Peyer's patch (tissue), 4 donors: ENCODE measurements at regions not wholly inside any gene's neighbourhood (a gene's known extent, or its start where the extent isn't known, plus 50 kb on each side); places are given as distances from the start of the nearest gene placed in this dataset.

Experiments
- DNase-seq, 3 donors: peaks; one replicate each; pipeline ENCODE4 v3.0.0-alpha.2; 2017 to 2019
- H3K27ac ChIP-seq, 4 donors: fragments of 200-600 bp; sonication (generic); one replicate each; pipeline ENCODE4 v1.5.1; 2016 to 2019
- H3K27me3 ChIP-seq, 2 donors: fragments of 200-600 bp; sonication (generic); one replicate each; pipeline ENCODE4 v1.5.1; 2019
- H3K36me3 ChIP-seq, 3 donors: fragments of 200-600 bp; sonication (generic); one replicate each; pipeline ENCODE4 v1.5.1; 2016 to 2019
- H3K4me1 ChIP-seq, 4 donors: fragments of 200-600 bp; sonication (generic); one replicate each; pipeline ENCODE4 v1.5.1; 2016 to 2019
- H3K4me3 ChIP-seq, 4 donors: fragments of 200-600 bp; sonication (generic); 1 replicate in 3 of 4; 2 replicates in 1 of 4; pipeline ENCODE4 v1.5.1; 2016 to 2019; ENCODE audit warnings: mild to moderate bottlenecking in 1 of 4
- H3K9me3 ChIP-seq, 4 donors: fragments of 200-600 bp; sonication (generic); one replicate each; pipeline ENCODE4 v1.5.1; 2016 to 2019; ENCODE audit warnings: mild to moderate bottlenecking in 1 of 4
- POLR2A ChIP-seq, 2 donors: fragments of 450-650 bp; IDR thresholded peaks; one replicate each; pipeline ENCODE4 v1.5.1; 2017; ENCODE audit warnings: antibody characterized with exemption in 2 of 2, mild to moderate bottlenecking in 2 of 2, moderate library complexity in 2 of 2
- TF ChIP-seq, protein P1 (sequence below), 6 experiments: fragments of 450-650 bp in 4 of 6; fragments of 200-600 bp in 2 of 6; sonication (generic) in 1 of 6; IDR thresholded peaks; one replicate each; pipeline ENCODE4 v1.5.1; 2017 to 2019; ENCODE audit warnings: antibody characterized with exemption in 6 of 6, mild to moderate bottlenecking in 3 of 6, moderate library complexity in 1 of 6

DNA sequence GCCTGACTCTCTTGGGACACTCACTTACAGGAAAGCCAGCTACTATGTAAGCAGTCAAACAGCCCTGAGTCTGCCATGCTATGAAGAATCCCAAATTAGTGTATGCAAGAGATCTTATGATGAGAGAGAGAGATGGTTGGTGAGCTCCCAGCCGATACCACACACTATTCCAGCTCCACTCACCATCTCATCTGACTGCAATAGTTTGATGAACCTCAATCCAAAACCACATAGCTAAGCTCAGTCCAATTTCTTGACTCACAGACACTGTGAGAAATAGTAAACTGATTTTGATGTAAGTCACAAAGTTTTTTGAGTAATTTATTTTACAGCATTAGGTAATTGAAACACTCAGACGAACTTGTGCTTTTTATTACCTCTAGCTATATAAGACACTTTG, 441.4 kb downstream of the COL12A1 start:
- no peak for DNase-seq
- Histone ChIP-seq H3K9me3 (no peaks in the 10 kb centered on the region), H3K4me1 (no peaks in the 10 kb centered on the region), H3K27me3 (no peaks in the 10 kb centered on the region), H3K27ac (no peak overlapping the region), H3K4me3 (no peak overlapping the region), H3K36me3 (no peaks in the 10 kb centered on the region)
- no peak for TF ChIP-seq POLR2A (IDR thresholded peaks at IDR 0.05)
- TF ChIP-seq, protein P1, sequence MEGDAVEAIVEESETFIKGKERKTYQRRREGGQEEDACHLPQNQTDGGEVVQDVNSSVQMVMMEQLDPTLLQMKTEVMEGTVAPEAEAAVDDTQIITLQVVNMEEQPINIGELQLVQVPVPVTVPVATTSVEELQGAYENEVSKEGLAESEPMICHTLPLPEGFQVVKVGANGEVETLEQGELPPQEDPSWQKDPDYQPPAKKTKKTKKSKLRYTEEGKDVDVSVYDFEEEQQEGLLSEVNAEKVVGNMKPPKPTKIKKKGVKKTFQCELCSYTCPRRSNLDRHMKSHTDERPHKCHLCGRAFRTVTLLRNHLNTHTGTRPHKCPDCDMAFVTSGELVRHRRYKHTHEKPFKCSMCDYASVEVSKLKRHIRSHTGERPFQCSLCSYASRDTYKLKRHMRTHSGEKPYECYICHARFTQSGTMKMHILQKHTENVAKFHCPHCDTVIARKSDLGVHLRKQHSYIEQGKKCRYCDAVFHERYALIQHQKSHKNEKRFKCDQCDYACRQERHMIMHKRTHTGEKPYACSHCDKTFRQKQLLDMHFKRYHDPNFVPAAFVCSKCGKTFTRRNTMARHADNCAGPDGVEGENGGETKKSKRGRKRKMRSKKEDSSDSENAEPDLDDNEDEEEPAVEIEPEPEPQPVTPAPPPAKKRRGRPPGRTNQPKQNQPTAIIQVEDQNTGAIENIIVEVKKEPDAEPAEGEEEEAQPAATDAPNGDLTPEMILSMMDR (IDR thresholded peaks at IDR 0.05): no peak

GRCh38 chr6:74762841-74763240, 443.0 kb downstream of the COL12A1 start:
- H3K4me3 ChIP-seq: no peak overlapping the region
- no peaks in the 10 kb centered on the region for H3K36me3 ChIP-seq
- TF ChIP-seq, protein P1 (IDR thresholded peaks at IDR 0.05): no peak
- TF ChIP-seq POLR2A (IDR thresholded peaks at IDR 0.05): no peak
- no peaks in the 10 kb centered on the region for H3K27me3 ChIP-seq
- H3K9me3 ChIP-seq: no peaks in the 10 kb centered on the region
- no peak for DNase-seq
- H3K27ac ChIP-seq: no peak overlapping the region
- H3K4me1 ChIP-seq: no peaks in the 10 kb centered on the region

DNA sequence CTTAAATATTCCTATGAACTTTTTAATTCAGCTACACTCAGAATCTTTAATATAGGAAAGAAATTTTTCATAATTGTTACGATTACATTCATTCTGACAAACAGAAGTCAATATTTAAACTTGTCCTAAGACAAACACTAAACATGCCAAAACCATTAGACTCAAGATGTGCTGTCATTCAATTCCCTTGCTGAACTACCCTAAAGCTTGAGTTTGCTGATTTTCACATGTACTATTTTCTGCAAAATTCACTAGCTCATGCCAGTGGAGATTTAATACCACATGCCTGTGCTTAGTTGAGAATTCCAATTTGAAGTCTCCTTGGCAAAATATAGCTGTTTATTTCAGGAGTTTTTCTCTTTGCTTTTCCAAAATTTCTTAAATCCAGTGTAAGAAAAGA, 448.0 kb downstream of the COL12A1 start:
- Histone ChIP-seq H3K27me3 (no peaks in the 10 kb centered on the region), H3K4me3 (no peak overlapping the region), H3K4me1 (no peaks in the 10 kb centered on the region), H3K9me3 (no peaks in the 10 kb centered on the region), H3K36me3 (no peaks in the 10 kb centered on the region), H3K27ac (no peak overlapping the region)
- TF ChIP-seq, protein P1 (IDR thresholded peaks at IDR 0.05): no peak
- TF ChIP-seq POLR2A (IDR thresholded peaks at IDR 0.05): no peak
- no peak for DNase-seq

DNA sequence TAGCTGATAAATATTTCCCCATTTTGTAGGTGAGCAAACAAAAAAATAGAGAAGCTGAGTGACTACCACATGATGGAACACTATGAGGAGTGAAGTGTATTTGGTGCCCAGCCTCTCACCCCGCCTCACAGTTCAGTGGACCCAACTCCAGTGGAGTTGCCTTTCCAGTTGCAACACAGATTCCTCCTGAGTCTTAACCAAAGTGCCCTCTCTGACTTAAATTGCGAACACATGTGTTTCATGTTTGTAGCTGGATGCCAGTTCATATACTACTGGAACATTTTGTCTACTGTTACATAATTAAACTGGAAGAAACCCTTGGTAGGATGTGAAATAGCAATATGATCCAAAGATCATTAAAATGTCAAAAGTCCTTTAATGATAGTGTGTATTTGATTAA, 448.9 kb downstream of the COL12A1 start:
- no peak overlapping the region for H3K27ac ChIP-seq
- no peaks in the 10 kb centered on the region for H3K9me3 ChIP-seq
- no peak for DNase-seq
- no peaks in the 10 kb centered on the region for H3K27me3 ChIP-seq
- no peaks in the 10 kb centered on the region for H3K36me3 ChIP-seq
- no peaks in the 10 kb centered on the region for H3K4me1 ChIP-seq
- H3K4me3 ChIP-seq: no peak overlapping the region
- no peak for TF ChIP-seq POLR2A (IDR thresholded peaks at IDR 0.05)
- TF ChIP-seq, protein P1 (IDR thresholded peaks at IDR 0.05): no peak

DNA sequence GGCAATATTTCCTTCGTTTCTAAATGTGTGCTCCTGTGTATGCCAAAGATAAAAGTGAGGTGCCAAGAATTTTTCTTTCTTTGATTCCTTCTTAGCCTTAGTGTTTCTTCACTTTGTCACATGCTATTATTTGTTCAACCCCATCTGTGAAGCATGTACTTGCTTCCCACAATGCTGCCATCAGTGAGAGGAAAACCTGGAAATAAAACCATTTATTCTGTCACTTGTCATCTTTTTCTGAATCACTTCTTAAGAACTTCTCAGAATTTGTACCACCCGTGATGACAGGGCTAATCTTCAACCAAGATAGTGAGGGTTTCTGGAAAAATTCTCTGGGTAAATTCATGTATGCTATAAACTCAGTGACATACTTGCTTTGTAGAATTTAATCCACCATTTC, 450.1 kb downstream of the COL12A1 start:
- no peaks in the 10 kb centered on the region for H3K9me3 ChIP-seq
- H3K27me3 ChIP-seq: no peaks in the 10 kb centered on the region
- H3K4me1 ChIP-seq: no peaks in the 10 kb centered on the region
- H3K36me3 ChIP-seq: no peaks in the 10 kb centered on the region
- no peak overlapping the region for H3K4me3 ChIP-seq
- TF ChIP-seq POLR2A (IDR thresholded peaks at IDR 0.05): no peak
- TF ChIP-seq, protein P1 (IDR thresholded peaks at IDR 0.05): no peak
- no peak overlapping the region for H3K27ac ChIP-seq
- no peak for DNase-seq

DNA sequence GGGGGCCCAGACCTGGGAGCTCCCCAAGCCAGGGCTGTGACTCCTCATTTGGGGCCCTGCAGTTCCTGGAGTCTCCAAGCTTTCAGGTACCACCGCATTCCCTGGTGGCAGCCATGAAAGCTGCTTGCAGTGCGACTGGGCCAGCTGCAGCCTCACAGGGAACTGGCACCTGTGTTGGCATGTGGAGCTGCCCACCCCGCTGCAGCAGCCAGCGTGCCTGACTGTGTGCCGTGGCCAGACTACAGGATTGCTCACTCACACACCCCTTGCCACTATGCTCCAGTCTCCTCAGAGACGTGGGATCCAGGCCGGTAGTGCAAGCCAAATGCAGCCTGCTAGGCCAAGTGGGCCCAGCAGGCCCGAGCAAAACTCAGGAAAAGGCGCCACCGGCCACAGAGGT, 450.7 kb downstream of the COL12A1 start:
- TF ChIP-seq, protein P1 (IDR thresholded peaks at IDR 0.05): no peak
- no peak for TF ChIP-seq POLR2A (IDR thresholded peaks at IDR 0.05)
- H3K27me3 ChIP-seq: no peaks in the 10 kb centered on the region
- H3K4me3 ChIP-seq: no peak overlapping the region
- no peak for DNase-seq
- no peak overlapping the region for H3K27ac ChIP-seq
- H3K4me1 ChIP-seq: no peaks in the 10 kb centered on the region
- H3K36me3 ChIP-seq: no peaks in the 10 kb centered on the region
- no peaks in the 10 kb centered on the region for H3K9me3 ChIP-seq
